Gastroesophageal sphincter (tissue), 3 donors: ENCODE measurements at regions not wholly inside any gene's neighbourhood (a gene's known extent, or its start where the extent isn't known, plus 50 kb on each side); places are given as distances from the start of the nearest gene placed in this dataset.

ENCODE experiments used
- CTCF ChIP-seq, 4 experiments: fragments of 200-600 bp in 2 of 4; fragments of 450-650 bp in 2 of 4; sonication (generic) in 1 of 4; IDR thresholded peaks; one replicate each; pipeline ENCODE4 v1.5.1; 2017 to 2019; ENCODE audit warnings: antibody characterized with exemption in 4 of 4, mild to moderate bottlenecking in 2 of 4, moderate library complexity in 2 of 4
- POLR2A ChIP-seq, 2 donors: fragments of 450-650 bp; IDR thresholded peaks; one replicate each; pipeline ENCODE4 v1.6.1; 2017; ENCODE audit warnings: antibody characterized with exemption in 2 of 2, mild to moderate bottlenecking in 2 of 2, moderate library complexity in 1 of 2

- no peak for TF ChIP-seq POLR2A (IDR thresholded peaks at IDR 0.05)
- TF ChIP-seq CTCF (IDR thresholded peaks at IDR 0.05) = no peak
Observed at GRCh38 chr7:16121876-16122390, 299.4 kb downstream of the CRPPA start.
